H1 (cell line): ENCODE measurements at regions not wholly inside any gene's neighbourhood (a gene's known extent, or its start where the extent isn't known, plus 50 kb on each side); places are given as distances from the start of the nearest gene placed in this dataset.
A peak's percentile ranks its signal among the peaks of the same experiment; 100 is the strongest.

Experiments
- CTCF ChIA-PET: fragments of 300-600 bp; sonication (Branson Sonifier 250); formaldehyde crosslinking; loops from one replicate; lab custom pipeline; 2021; ENCODE audit not compliant: partially characterized antibody; lab: Charles Lee
- POLR2A ChIA-PET: fragments of 300-600 bp; sonication (Branson Sonifier 250); formaldehyde crosslinking; loops from one replicate; lab custom pipeline; 2021; ENCODE audit warnings: inconsistent platforms; ENCODE audit not compliant: partially characterized antibody; lab: Charles Lee
- DNase-seq, 2 experiments: peaks; one replicate each; pipeline versions ENCODE4 v3.0.0 to v3.0.0-alpha.2; 2010 to 2022; ENCODE audit warnings: low spot score in 2 of 2, low read depth in 1 of 2, mixed read lengths in 1 of 2
- FAIRE-seq: peaks from 2 replicates; lab custom pipeline; 2011; peaks lifted over from hg19 to GRCh38; lab: Jason Lieb, UNC
- H2AFZ ChIP-seq: 2 replicates; pipeline ENCODE4 v1.8.1; 2012; ENCODE audit warnings: low read length, inconsistent platforms
- H2AK5ac ChIP-seq: 2 replicates; pipeline ENCODE4 v1.6.1; 2013; ENCODE audit warnings: low read depth, low read length
- H2BK120ac ChIP-seq: replicated peaks from 2 replicates; pipeline ENCODE3; 2013; ENCODE audit warnings: low read depth, low read length, inconsistent platforms
- H2BK12ac ChIP-seq: 2 replicates; pipeline ENCODE4 v1.6.1; 2013; ENCODE audit warnings: low read depth, low read length
- H2BK15ac ChIP-seq: 2 replicates; pipeline ENCODE4 v1.6.1; 2013; ENCODE audit warnings: low read length
- H2BK20ac ChIP-seq: 2 replicates; pipeline ENCODE4 v1.6.1; 2013; ENCODE audit warnings: low read length
- H2BK5ac ChIP-seq: 2 replicates; pipeline ENCODE4 v1.6.1; 2013; ENCODE audit warnings: low read depth, low read length
- H3K14ac ChIP-seq: 2 replicates; pipeline ENCODE4 v1.6.1; 2013; ENCODE audit warnings: inconsistent platforms; ENCODE audit not compliant: insufficient read length
- H3K18ac ChIP-seq: 2 replicates; pipeline ENCODE4 v1.6.1; 2013; ENCODE audit warnings: low read length; ENCODE audit errors: extremely low read depth
- H3K23ac ChIP-seq: 2 replicates; pipeline ENCODE4 v1.6.1; 2013; ENCODE audit warnings: inconsistent platforms; ENCODE audit not compliant: insufficient read length
- H3K23me2 ChIP-seq: 2 replicates; pipeline ENCODE4 v1.6.1; 2013; ENCODE audit warnings: low read depth, low read length
- H3K27ac ChIP-seq: 2 replicates; pipeline ENCODE4 v1.6.1; 2011; ENCODE audit warnings: low read depth, low read length, inconsistent platforms
- H3K27me3 ChIP-seq, 4 experiments: replicated peaks in 1 of 4; 1 replicate in 1 of 4; 2 replicates in 3 of 4; pipeline versions ENCODE4 v1.6.1 to v1.8.1; 2011 to 2013; ENCODE audit warnings: low read length in 3 of 4, mild to moderate bottlenecking in 3 of 4, inconsistent platforms in 2 of 4, mixed read lengths in 2 of 4, moderate library complexity in 1 of 4; ENCODE audit not compliant: control insufficient read depth in 3 of 4, insufficient read depth in 3 of 4; ENCODE audit errors: extremely low read depth in 1 of 4
- H3K36me3 ChIP-seq, 4 experiments: 2 replicates each; pipeline versions ENCODE4 v1.6.1 to v1.8.1; 2011 to 2013; ENCODE audit warnings: mild to moderate bottlenecking in 4 of 4, low read length in 3 of 4, moderate library complexity in 2 of 4, control low read depth in 1 of 4, inconsistent platforms in 1 of 4; ENCODE audit not compliant: insufficient read depth in 4 of 4, control insufficient read depth in 2 of 4
- H3K4ac ChIP-seq: replicated peaks from 2 replicates; pipeline ENCODE3; 2013; ENCODE audit warnings: low read length, low read depth, mixed read lengths, inconsistent platforms; ENCODE audit not compliant: insufficient read length
- H3K4me1 ChIP-seq, 4 experiments: replicated peaks in 1 of 4; 1 replicate in 1 of 4; 2 replicates in 3 of 4; pipeline versions ENCODE4 v1.6.1 to v1.8.1; 2011 to 2013; ENCODE audit warnings: low read length in 3 of 4, inconsistent platforms in 2 of 4, mixed read lengths in 1 of 4; ENCODE audit not compliant: insufficient read depth in 4 of 4, control insufficient read depth in 3 of 4
- H3K4me2 ChIP-seq, 2 experiments: 2 replicates each; pipeline versions ENCODE4 v1.6.1 to v1.8.1; 2011 to 2013; ENCODE audit warnings: low read depth in 2 of 2, low read length in 2 of 2, control low read depth in 1 of 2, inconsistent platforms in 1 of 2, mild to moderate bottlenecking in 1 of 2; ENCODE audit not compliant: insufficient read depth in 1 of 2
- H3K4me3 ChIP-seq, 4 experiments: fragments of 200-600, 300-600 bp in 1 of 4; sonication (generic), shearing (Covaris generic), sonication (Bioruptor Twin) in 1 of 4; 2 replicates each; pipeline versions ENCODE4 v1.5.1 to v1.8.1; 2011 to 2016; ENCODE audit warnings: low read length in 4 of 4, low read depth in 3 of 4, control low read depth in 2 of 4, inconsistent platforms in 2 of 4, mild to moderate bottlenecking in 2 of 4, mixed read lengths in 1 of 4, moderate library complexity in 1 of 4; ENCODE audit not compliant: insufficient read depth in 2 of 4; ENCODE audit errors: extremely low read depth in 1 of 4
- H3K56ac ChIP-seq: replicated peaks from 2 replicates; pipeline ENCODE3; 2013; ENCODE audit warnings: low read depth, mild to moderate bottlenecking, mixed read lengths, low read length, inconsistent platforms; ENCODE audit not compliant: insufficient read length
- H3K79me1 ChIP-seq: 2 replicates; pipeline ENCODE4 v1.6.1; 2013; ENCODE audit warnings: low read depth, low read length, control low read depth
- H3K79me2 ChIP-seq, 2 experiments: 2 replicates each; pipeline versions ENCODE4 v1.6.1 to v1.8.1; 2012 to 2013; ENCODE audit warnings: low read length in 2 of 2, mild to moderate bottlenecking in 2 of 2, inconsistent platforms in 1 of 2; ENCODE audit not compliant: insufficient read depth in 2 of 2, control insufficient read depth in 1 of 2
- H3K9ac ChIP-seq, 4 experiments: replicated peaks in 1 of 4; 1 replicate in 1 of 4; 2 replicates in 3 of 4; pipeline versions ENCODE4 v1.6.1 to v1.8.1; 2011 to 2013; ENCODE audit warnings: low read depth in 3 of 4, low read length in 3 of 4, control low read depth in 2 of 4, mild to moderate bottlenecking in 2 of 4, moderate library complexity in 2 of 4, inconsistent platforms in 1 of 4; ENCODE audit errors: extremely low read depth in 1 of 4
- H3K9me3 ChIP-seq, 2 experiments: 2 replicates each; pipeline versions ENCODE4 v1.6.1 to v1.8.1; 2012 to 2013; ENCODE audit warnings: mild to moderate bottlenecking in 2 of 2, moderate library complexity in 2 of 2, control low read depth in 1 of 2, inconsistent platforms in 1 of 2, low read depth in 1 of 2, low read length in 1 of 2, mixed read lengths in 1 of 2; ENCODE audit not compliant: insufficient read depth in 2 of 2
- H4K20me1 ChIP-seq, 2 experiments: replicated peaks in 1 of 2; 2 replicates each; pipeline versions ENCODE3 to v1.8.1; 2011 to 2013; ENCODE audit warnings: inconsistent platforms in 2 of 2, low read length in 2 of 2, mild to moderate bottlenecking in 1 of 2; ENCODE audit not compliant: insufficient read depth in 2 of 2, control insufficient read depth in 1 of 2
- H4K5ac ChIP-seq: 2 replicates; pipeline ENCODE4 v1.6.1; 2013; ENCODE audit warnings: low read length, low read depth, mixed read lengths, inconsistent platforms; ENCODE audit not compliant: insufficient read length
- H4K8ac ChIP-seq: 2 replicates; pipeline ENCODE4 v1.8.0; 2013; ENCODE audit warnings: mild to moderate bottlenecking, moderate library complexity, low read length, inconsistent platforms; ENCODE audit not compliant: insufficient read depth; ENCODE audit errors: extremely low read depth
- H4K91ac ChIP-seq: replicated peaks from 2 replicates; pipeline ENCODE3; 2013; ENCODE audit warnings: low read length, mixed read lengths, inconsistent platforms; ENCODE audit not compliant: insufficient read length
- BRCA1 ChIP-seq: IDR thresholded peaks from 2 replicates; pipeline ENCODE4 v1.6.1; 2012; ENCODE audit warnings: low read depth, low read length, improper control_type of control experiment
- CHD1 ChIP-seq: IDR thresholded peaks from 2 replicates; pipeline ENCODE4 v1.6.1; 2012; ENCODE audit warnings: low read depth, low read length, improper control_type of control experiment
- GABPA ChIP-seq: IDR thresholded peaks from 2 replicates; pipeline ENCODE4 v1.6.1; 2011; ENCODE audit warnings: mild to moderate bottlenecking, low read length, moderate library complexity, borderline replicate concordance; ENCODE audit not compliant: insufficient read depth
- HDAC6 ChIP-seq: IDR thresholded peaks from one replicate; pipeline ENCODE4 v1.7.1; 2012; ENCODE audit warnings: low read depth, mild to moderate bottlenecking, inconsistent platforms, low read length, moderate library complexity
- NRF1 ChIP-seq: IDR thresholded peaks from 2 replicates; pipeline ENCODE4 v1.6.1; 2011; ENCODE audit warnings: mild to moderate bottlenecking, low read depth, low read length, improper control_type of control experiment
- RAD21 ChIP-seq, 2 experiments: IDR thresholded peaks in 1 of 2; conservative IDR thresholded peaks in 1 of 2; 2 replicates each; pipeline ENCODE4 v1.6.1; 2011; ENCODE audit warnings: low read depth in 2 of 2, low read length in 2 of 2, improper control_type of control experiment in 1 of 2, inconsistent platforms in 1 of 2, mild to moderate bottlenecking in 1 of 2, moderate library complexity in 1 of 2
- SIRT6 ChIP-seq: IDR thresholded peaks from one replicate; pipeline ENCODE4 v1.7.1; 2012; ENCODE audit warnings: low read length, inconsistent platforms
- TEAD4 ChIP-seq: IDR thresholded peaks from 2 replicates; pipeline ENCODE4 v1.6.1; 2012; ENCODE audit warnings: low read depth, low read length, inconsistent platforms, mixed read lengths
- WGBS, 2 experiments: shearing (Covaris generic) in 1 of 2; methylation state at CpG; one replicate each; pipeline versions ENCODE4 v1.1.6 to v1.1.7; 2013 to 2015; ENCODE audit warnings: low lambda C conversion rate in 2 of 2, mixed read lengths in 2 of 2, inconsistent platforms in 1 of 2, low coverage in 1 of 2, missing lambda C conversion rate in 1 of 2; ENCODE audit not compliant: insufficient replicate concordance in 2 of 2, insufficient coverage in 1 of 2, insufficient read length in 1 of 2; ENCODE audit errors: extremely low coverage in 1 of 2, missing lambda C conversion rate in 1 of 2; 5-methylcytosine and 5-hydroxymethylcytosine counted together
- TF ChIP-seq, protein P1 (sequence below): IDR thresholded peaks from 2 replicates; pipeline ENCODE4 v1.6.1; 2012; ENCODE audit warnings: inconsistent platforms
- TF ChIP-seq, protein P2 (sequence below): IDR thresholded peaks from 2 replicates; pipeline ENCODE4 v1.6.1; 2012; ENCODE audit warnings: inconsistent platforms

DNA sequence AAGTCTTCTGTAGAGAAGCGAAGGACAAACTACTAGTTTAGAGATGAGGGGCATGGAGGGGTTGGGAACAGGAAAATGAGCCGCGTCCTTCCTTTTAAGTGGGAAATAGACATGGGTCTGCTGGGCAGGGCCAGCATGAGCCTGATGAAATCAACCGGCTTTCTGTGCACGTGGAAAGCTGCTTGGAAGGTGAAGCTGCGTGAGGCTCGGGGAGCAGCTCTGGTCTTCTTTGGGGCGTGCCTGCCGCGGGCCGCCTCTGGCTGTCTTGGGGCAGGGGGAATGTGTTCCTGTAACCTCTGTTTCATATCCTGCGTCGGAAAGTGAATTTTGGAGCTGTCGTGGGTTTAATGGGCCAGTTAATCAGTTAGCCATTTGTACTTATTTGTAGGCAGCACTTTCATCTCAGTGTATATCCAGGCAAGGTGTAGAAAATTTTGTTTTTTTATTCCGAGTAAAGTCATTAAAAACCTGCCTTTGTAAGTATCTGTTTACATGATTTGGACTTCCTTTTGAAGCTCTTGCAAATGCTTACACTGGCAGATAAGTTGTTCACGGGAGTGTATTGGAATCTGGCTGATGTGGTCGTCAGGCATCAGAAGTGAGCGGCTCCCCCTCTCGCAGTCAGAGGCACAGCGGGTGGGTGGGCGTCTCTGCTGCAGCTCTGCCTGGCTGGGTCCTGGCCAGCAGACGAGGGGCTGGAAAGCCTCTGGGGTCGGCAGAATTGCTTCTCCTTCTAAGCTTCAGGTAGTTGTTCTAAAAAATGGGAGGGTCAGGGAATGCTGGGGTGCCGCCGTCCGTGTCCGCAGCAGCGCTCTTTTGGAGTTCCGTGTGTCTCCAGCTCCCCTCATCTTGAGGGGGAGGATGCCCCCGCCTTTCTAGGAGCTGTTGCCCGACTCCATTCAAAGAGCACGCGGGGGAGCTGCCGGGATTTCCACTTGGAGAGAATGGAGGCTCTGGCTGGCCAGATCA lies 70.5 kb upstream of the HGFAC start:
- Histone ChIP-seq H3K79me1 (peaks cover 4% of the 10 kb centered on the region), H3K4me3 (peak overlapping the region in 2 of 4 experiments; percentile 19 to 47; a peak in 4 of 8 replicates), H3K4ac (peak overlapping the region; percentile 2), H2BK120ac (no peak overlapping the region), H4K20me1 (peaks cover 15 to 18% of the 10 kb centered on the region in 2 experiments), H3K56ac (peak overlapping the region; percentile 12), H3K27ac (no peak overlapping the region), H4K5ac (no peak overlapping the region), H3K9me3 (no peaks in the 10 kb centered on the region), H3K23me2 (peaks cover 9% of the 10 kb centered on the region; the same call in 1 of the 2 replicates), H3K4me1 (peaks cover 7 to 33% (median 21%) of the 10 kb centered on the region in 4 experiments), H3K79me2 (no peaks in the 10 kb centered on the region), H2BK12ac (no peak overlapping the region; the same call in 1 of the 2 replicates), H2BK5ac (peak overlapping the region; percentile 37; the same call in 1 of the 2 replicates), H3K36me3 (no peaks in the 10 kb centered on the region; a peak in 1 of 8 replicates), H4K8ac (no peak overlapping the region), H4K91ac (no peak overlapping the region), H3K9ac (no peak overlapping the region), H3K18ac (no peak overlapping the region), H3K23ac (no peak overlapping the region), H2AFZ (no peak overlapping the region), H3K27me3 (peaks cover 0 to 13% (median 10%) of the 10 kb centered on the region in 4 experiments; a peak in 3 of 7 replicates), H2BK15ac (peak overlapping the region; percentile 10; the same call in 1 of the 2 replicates), H2BK20ac (no peak overlapping the region), H2AK5ac (no peak overlapping the region), H3K14ac (no peak overlapping the region), H3K4me2 (peak overlapping the region; percentile 52 to 60)
- POLR2A ChIA-PET: interaction anchor here (1.1 to 1.9 kb wide), 2 partner anchors 10 to 49 kb away, joined by 3 to 4 read pairs; no protein-coding TSS in a partner anchor
- peak in 1 of 2 experiments; percentile 56 for DNase-seq
- no peak for FAIRE-seq
- CTCF ChIA-PET: interaction anchor here (0.6 to 3.9 kb wide), 19 partner anchors 9 to 614 kb away, joined by 3 to 24 read pairs (median 4); no protein-coding TSS in a partner anchor
- 34% methylated on average over 34 of the region's 34 CpGs; no CpG with 5 or more reads in 1 of the 2 experiments for WGBS, 2 experiments
- TF ChIP-seq, protein P1, sequence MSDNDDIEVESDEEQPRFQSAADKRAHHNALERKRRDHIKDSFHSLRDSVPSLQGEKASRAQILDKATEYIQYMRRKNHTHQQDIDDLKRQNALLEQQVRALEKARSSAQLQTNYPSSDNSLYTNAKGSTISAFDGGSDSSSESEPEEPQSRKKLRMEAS: peak; percentile 91
- TF ChIP-seq NRF1 (no peak), CHD1 (no peak), SIRT6 (no peak), RAD21 (IDR thresholded peaks at IDR 0.05 in 1 of 2, conservative IDR thresholded peaks at IDR 0.05 in 1 of 2; ENCODE audit: low read depth in 2 of 2, low read length in 2 of 2) (no peak), GABPA (0 out of 2 replicates have a peak, but pooled peaks have one; percentile 27), BRCA1 (no peak), HDAC6 (no peak), TEAD4 (no peak)
- TF ChIP-seq, protein P2, sequence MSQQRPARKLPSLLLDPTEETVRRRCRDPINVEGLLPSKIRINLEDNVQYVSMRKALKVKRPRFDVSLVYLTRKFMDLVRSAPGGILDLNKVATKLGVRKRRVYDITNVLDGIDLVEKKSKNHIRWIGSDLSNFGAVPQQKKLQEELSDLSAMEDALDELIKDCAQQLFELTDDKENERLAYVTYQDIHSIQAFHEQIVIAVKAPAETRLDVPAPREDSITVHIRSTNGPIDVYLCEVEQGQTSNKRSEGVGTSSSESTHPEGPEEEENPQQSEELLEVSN: peak; percentile 78
